ENCODE measurements at regions not wholly inside any gene's neighbourhood (a gene's known extent, or its start where the extent isn't known, plus 50 kb on each side); places are given as distances from the start of the nearest gene placed in this dataset.

GRCh38 chr13:80904386-80904785 is 563.5 kb upstream of the SPRY2 start:
- TF ChIP-seq CTCF (IDR thresholded peaks at IDR 0.05; ENCODE audit: unreplicated experiment), result no peak
- H3K4me3 Mint-ChIP-seq (ENCODE audit: unreplicated experiment), result no peak overlapping the region
- ChIA-PET CTCF (interaction anchor here (0.6 kb wide), 1 partner anchor 551 kb away, joined by 3 read pairs; no protein-coding TSS in a partner anchor), POLR2A (no interaction called here)
- H3K27ac Mint-ChIP-seq (ENCODE audit: low read depth, unreplicated experiment), result no peak overlapping the region
- H3K36me3 Mint-ChIP-seq (ENCODE audit: insufficient read depth, unreplicated experiment), result no peaks in the 10 kb centered on the region
- H3K4me1 Mint-ChIP-seq (ENCODE audit: insufficient read depth, unreplicated experiment), result peaks cover 6% of the 10 kb centered on the region
- H3K9me3 Mint-ChIP-seq (ENCODE audit: unreplicated experiment), result no peaks in the 10 kb centered on the region
- BruUV-seq (replicated peaks), result no TSS peak
- no peak for DNase-seq (ENCODE audit: unreplicated experiment)
- intact Hi-C loops (cut with micrococcal nuclease), result no loop called here
- no peaks in the 10 kb centered on the region for H3K27me3 Mint-ChIP-seq (ENCODE audit: insufficient read depth, unreplicated experiment)

- Mint-ChIP-seq H3K4me1 (ENCODE audit: insufficient read depth, unreplicated experiment) (peaks cover 6% of the 10 kb centered on the region), H3K4me3 (ENCODE audit: unreplicated experiment) (no peak overlapping the region), H3K9me3 (ENCODE audit: unreplicated experiment) (no peaks in the 10 kb centered on the region), H3K27me3 (ENCODE audit: insufficient read depth, unreplicated experiment) (no peaks in the 10 kb centered on the region), H3K27ac (ENCODE audit: low read depth, unreplicated experiment) (no peak overlapping the region), H3K36me3 (ENCODE audit: insufficient read depth, unreplicated experiment) (no peaks in the 10 kb centered on the region)
- DNase-seq (ENCODE audit: unreplicated experiment), result no peak
- no TSS peak for BruUV-seq (replicated peaks)
- POLR2A ChIA-PET, result no interaction called here
- TF ChIP-seq CTCF (IDR thresholded peaks at IDR 0.05; ENCODE audit: unreplicated experiment), result no peak
- intact Hi-C loops (cut with micrococcal nuclease), result no loop called here
- CTCF ChIA-PET, result interaction anchor here (0.6 kb wide), 1 partner anchor 550 kb away, joined by 3 read pairs; no protein-coding TSS in a partner anchor
These were observed 563.0 kb upstream of the SPRY2 start for GRCh38 chr13:80903911-80904310.

GRCh38 chr13:80901530-80901929 is 560.6 kb upstream of the SPRY2 start:
- H3K36me3 Mint-ChIP-seq (ENCODE audit: insufficient read depth, unreplicated experiment), result no peaks in the 10 kb centered on the region
- peaks cover 9% of the 10 kb centered on the region for H3K9me3 Mint-ChIP-seq (ENCODE audit: unreplicated experiment)
- intact Hi-C loops (cut with micrococcal nuclease), result no loop called here
- no peak for TF ChIP-seq CTCF (IDR thresholded peaks at IDR 0.05; ENCODE audit: unreplicated experiment)
- no peak overlapping the region for H3K27ac Mint-ChIP-seq (ENCODE audit: low read depth, unreplicated experiment)
- H3K27me3 Mint-ChIP-seq (ENCODE audit: insufficient read depth, unreplicated experiment), result no peaks in the 10 kb centered on the region
- H3K4me3 Mint-ChIP-seq (ENCODE audit: unreplicated experiment), result no peak overlapping the region
- no peak for DNase-seq (ENCODE audit: unreplicated experiment)
- ChIA-PET POLR2A (no interaction called here), CTCF (interaction anchor here (1.1 kb wide), 1 partner anchor 558 kb away, joined by 4 read pairs; no protein-coding TSS in a partner anchor)
- H3K4me1 Mint-ChIP-seq (ENCODE audit: insufficient read depth, unreplicated experiment), result peaks cover 6% of the 10 kb centered on the region
- no TSS peak for BruUV-seq (replicated peaks)

- H3K27ac Mint-ChIP-seq (ENCODE audit: low read depth, unreplicated experiment), result no peak overlapping the region
- ChIA-PET CTCF (interaction anchor here (1.1 kb wide), 1 partner anchor 558 kb away, joined by 4 read pairs; no protein-coding TSS in a partner anchor), POLR2A (no interaction called here)
- no peaks in the 10 kb centered on the region for H3K27me3 Mint-ChIP-seq (ENCODE audit: insufficient read depth, unreplicated experiment)
- H3K4me3 Mint-ChIP-seq (ENCODE audit: unreplicated experiment), result no peak overlapping the region
- no peaks in the 10 kb centered on the region for H3K36me3 Mint-ChIP-seq (ENCODE audit: insufficient read depth, unreplicated experiment)
- no peak for TF ChIP-seq CTCF (IDR thresholded peaks at IDR 0.05; ENCODE audit: unreplicated experiment)
- peaks cover 6% of the 10 kb centered on the region for H3K4me1 Mint-ChIP-seq (ENCODE audit: insufficient read depth, unreplicated experiment)
- DNase-seq (ENCODE audit: unreplicated experiment), result no peak
- peaks cover 9% of the 10 kb centered on the region for H3K9me3 Mint-ChIP-seq (ENCODE audit: unreplicated experiment)
- BruUV-seq (replicated peaks), result no TSS peak
- intact Hi-C loops (cut with micrococcal nuclease), result no loop called here
These were observed 560.2 kb upstream of the SPRY2 start for GRCh38 chr13:80901111-80901510.
